Mucosa of descending colon (tissue), 3 donors: ENCODE measurements at regions not wholly inside any gene's neighbourhood (a gene's known extent, or its start where the extent isn't known, plus 50 kb on each side); places are given as distances from the start of the nearest gene placed in this dataset.

Source experiments
- ATAC-seq: fragments of 200-7000 bp; cut with Tn5 transposase; one replicate; pipeline ENCODE4 v1.9.1; 2020; ENCODE audit warnings: mild to moderate bottlenecking, moderate library complexity
- DNase-seq, 3 donors: peaks; one replicate each; pipeline ENCODE4 v3.0.0-alpha.2; 2020
- H3K36me3 ChIP-seq: fragments of 200-600 bp; one replicate; pipeline ENCODE4 v1.8.0; 2021; ENCODE audit warnings: low read depth, mild to moderate bottlenecking
- H3K4me1 ChIP-seq: fragments of 200-600 bp; one replicate; pipeline ENCODE4 v1.8.0; 2021; ENCODE audit warnings: low read depth, mild to moderate bottlenecking
- H3K4me3 ChIP-seq: fragments of 200-600 bp; one replicate; pipeline ENCODE4 v1.8.0; 2021; ENCODE audit warnings: mild to moderate bottlenecking
- H3K9me3 ChIP-seq: fragments of 200-600 bp; one replicate; pipeline ENCODE4 v1.8.0; 2021; ENCODE audit warnings: mild to moderate bottlenecking
- CTCF ChIP-seq: fragments of 200-600 bp; IDR thresholded peaks from one replicate; pipeline ENCODE4 v1.8.0; 2022; ENCODE audit warnings: antibody characterized with exemption, mild to moderate bottlenecking
- intact Hi-C, 2 donors: fragments of 100-400 bp; cut with DNase I in 1 of 2; cut with micrococcal nuclease in 1 of 2; formaldehyde crosslinking; loops; one replicate each; pipeline versions ENCODE4 v1.11.0 to v1.11.1; 2022; cut with DNase I, micrococcal nuclease
- donor health status: DM: no; HTN: no; CAD: no; lungs with moderate emphysema.
- donor health status: DM: no; HTN: no; CAD: no.
- donor health status: DM: no; HTN: yes; CAD: no.

- no peak for TF ChIP-seq CTCF
- DNase-seq: no peak
- intact Hi-C loops: no loop called here
- Histone ChIP-seq H3K36me3 (no peaks in the 10 kb centered on the region), H3K4me3 (no peak overlapping the region), H3K4me1 (no peaks in the 10 kb centered on the region), H3K9me3 (peaks cover 1% of the 10 kb centered on the region)
- ATAC-seq: no peak
Measured at GRCh38 chr18:51514128-51514527, 316.6 kb upstream of the MEX3C start.

- ATAC-seq: no peak
- Histone ChIP-seq H3K4me3 (no peak overlapping the region), H3K9me3 (no peaks in the 10 kb centered on the region), H3K4me1 (no peaks in the 10 kb centered on the region), H3K36me3 (no peaks in the 10 kb centered on the region)
- intact Hi-C loops: no loop called here
- DNase-seq: no peak
- no peak for TF ChIP-seq CTCF
Measured at GRCh38 chr18:51516478-51517038, 319.1 kb upstream of the MEX3C start.

- no peak for TF ChIP-seq CTCF
- intact Hi-C loops: no loop called here
- Histone ChIP-seq H3K9me3 (no peaks in the 10 kb centered on the region), H3K4me3 (no peak overlapping the region), H3K36me3 (no peaks in the 10 kb centered on the region), H3K4me1 (no peaks in the 10 kb centered on the region)
- ATAC-seq (no peak), DNase-seq (no peak)
Measured at GRCh38 chr18:51519571-51519970, 322.1 kb upstream of the MEX3C start.

GRCh38 chr18:51520676-51521180, 323.2 kb upstream of the MEX3C start:
- H3K4me3 ChIP-seq: no peak overlapping the region

GRCh38 chr18:51522338-51522737, 324.9 kb upstream of the MEX3C start:
- intact Hi-C loops: no loop called here
- DNase-seq (no peak), ATAC-seq (no peak)
- H3K36me3 ChIP-seq: no peaks in the 10 kb centered on the region
- TF ChIP-seq CTCF: no peak
- H3K4me1 ChIP-seq: no peaks in the 10 kb centered on the region
- no peaks in the 10 kb centered on the region for H3K9me3 ChIP-seq
- no peak overlapping the region for H3K4me3 ChIP-seq

More at GRCh38 chr18:51520676-51521180, 323.2 kb upstream of the MEX3C start:
- Histone ChIP-seq H3K4me1 (no peaks in the 10 kb centered on the region), H3K9me3 (no peaks in the 10 kb centered on the region), H3K36me3 (no peaks in the 10 kb centered on the region)
- ATAC-seq (no peak), DNase-seq (no peak)
- TF ChIP-seq CTCF: no peak
- intact Hi-C loops: no loop called here

GRCh38 chr18:51522821-51523220, 325.3 kb upstream of the MEX3C start:
- no peak for TF ChIP-seq CTCF
- no peak for ATAC-seq
- intact Hi-C loops: no loop called here
- no peaks in the 10 kb centered on the region for H3K36me3 ChIP-seq
- H3K9me3 ChIP-seq: no peaks in the 10 kb centered on the region
- DNase-seq: no peak
- H3K4me3 ChIP-seq: no peak overlapping the region
- no peaks in the 10 kb centered on the region for H3K4me1 ChIP-seq
